NCI-H128 (cell line): ENCODE measurements at regions not wholly inside any gene's neighbourhood (a gene's known extent, or its start where the extent isn't known, plus 50 kb on each side); places are given as distances from the start of the nearest gene placed in this dataset.
"Not testable (repeated sequence)": the region's sequence is repeated elsewhere in the genome, so short reads cannot be mapped to it uniquely, and the experiment has no call there.

Experiments used
- DNase-seq: peaks from one replicate; lab custom pipeline; 2025; ENCODE audit not compliant: unreplicated experiment; lab: John Stamatoyannopoulos, UW

- no peak for DNase-seq
Measured at GRCh38 chr5:145027286-145027685, 807.9 kb downstream of the PRELID2 start.

- DNase-seq: no peak
Measured at GRCh38 chr5:145025775-145026174, 809.4 kb downstream of the PRELID2 start.

DNA sequence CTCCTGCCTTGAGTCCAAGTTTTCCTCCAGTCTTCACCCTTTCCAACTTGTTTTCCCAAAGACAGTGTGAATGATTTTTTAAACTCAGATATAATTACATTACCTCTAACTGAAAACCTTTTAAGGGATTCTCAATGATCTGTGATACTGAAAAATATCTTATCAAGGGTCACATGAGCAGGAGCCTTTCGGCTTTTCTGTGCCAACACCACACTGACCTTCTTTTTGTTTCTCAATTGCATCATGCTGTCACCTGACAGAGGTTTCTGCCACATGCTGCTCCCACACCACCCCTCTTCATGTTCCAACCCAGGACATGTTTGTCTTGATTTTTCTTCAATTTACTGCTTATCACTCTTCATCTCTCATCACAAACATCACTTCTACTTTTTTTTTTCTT is 820.0 kb downstream of the PRELID2 start:
- no peak for DNase-seq

DNA sequence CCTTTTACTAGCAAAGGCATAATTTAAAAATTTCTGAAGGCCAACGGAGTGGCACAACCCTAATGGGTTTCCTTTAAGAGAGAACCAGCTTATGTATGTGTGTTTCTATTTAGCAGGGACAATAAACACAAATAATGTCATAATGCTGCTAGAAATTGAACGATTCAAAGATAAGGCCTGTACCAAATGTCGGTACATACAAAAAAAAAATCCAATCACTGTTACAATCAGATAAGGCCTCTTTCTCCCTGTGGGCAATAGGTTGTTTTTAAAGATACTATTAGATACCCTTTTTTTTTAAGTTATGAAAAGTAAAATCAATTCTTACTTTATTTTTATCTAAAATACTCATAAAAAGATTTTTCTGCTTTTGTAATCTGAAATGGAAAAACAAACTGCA is 821.0 kb downstream of the PRELID2 start:
- no peak for DNase-seq

DNA sequence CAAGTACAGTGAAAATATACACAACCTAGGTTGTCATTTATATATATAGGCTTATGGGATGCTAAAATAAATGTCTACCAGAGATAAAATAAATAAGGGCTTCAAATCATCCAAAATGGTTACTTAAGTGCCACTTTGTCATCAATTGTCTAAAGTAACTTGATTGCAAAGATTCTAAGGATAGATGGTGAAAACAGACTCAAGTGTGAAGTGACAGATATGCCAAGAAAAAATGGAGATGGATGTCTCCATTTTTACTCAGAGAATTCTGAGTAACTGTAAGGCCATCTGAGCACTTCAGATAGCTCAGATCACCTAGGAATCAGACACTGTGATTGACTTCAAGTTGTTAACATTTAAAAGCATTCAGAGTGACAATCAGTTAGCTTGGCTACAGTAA is 824.3 kb downstream of the PRELID2 start:
- DNase-seq: no peak

DNA sequence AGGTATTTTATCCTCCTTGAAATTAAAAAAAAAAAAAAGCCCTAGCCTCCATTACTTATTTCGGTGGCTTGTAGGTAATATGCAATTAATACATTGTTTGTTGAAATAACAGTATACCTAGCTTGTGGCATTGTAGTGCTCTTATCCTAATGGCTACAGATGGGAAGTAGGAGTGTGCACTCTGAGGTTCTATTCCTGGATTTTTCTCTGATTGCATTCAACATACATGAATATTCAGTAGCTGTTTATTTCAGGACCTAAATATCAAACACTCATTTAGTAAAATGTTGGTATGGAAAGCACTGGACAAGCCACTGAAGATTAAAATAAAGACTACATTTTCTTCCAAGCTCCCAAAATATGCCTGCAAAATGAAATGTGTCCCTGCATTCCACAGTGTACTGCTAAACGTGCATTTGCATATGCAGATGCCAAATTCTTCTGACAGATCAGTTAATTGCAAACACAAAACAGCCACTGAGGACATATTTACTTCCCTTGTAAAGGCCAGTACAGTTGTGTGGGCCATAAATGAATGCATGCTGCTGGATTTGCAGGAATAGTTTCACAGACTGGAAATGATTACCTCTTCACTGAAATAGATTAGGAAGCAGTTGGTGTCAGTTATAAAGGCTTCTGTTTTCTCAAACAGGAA is 826.1 kb downstream of the PRELID2 start:
- no peak for DNase-seq

DNA sequence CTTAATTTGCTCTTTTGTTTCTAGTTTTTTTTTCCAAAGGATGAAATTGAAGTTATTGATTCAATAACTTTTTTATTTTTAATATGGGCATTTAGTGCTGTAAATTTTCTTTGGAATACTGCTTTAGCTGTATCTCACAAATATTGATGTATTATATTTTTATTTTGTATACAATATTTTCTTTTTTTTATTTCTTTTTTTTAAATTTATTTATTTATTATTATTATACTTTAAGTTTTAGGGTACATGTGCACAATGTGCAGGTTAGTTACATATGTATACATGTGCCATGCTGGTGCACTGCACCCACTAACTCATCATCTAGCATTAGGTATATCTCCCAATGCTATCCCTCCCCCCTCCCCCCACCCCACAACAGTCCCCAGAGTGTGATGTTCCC is 823.7 kb downstream of the KCTD16 start:
- DNase-seq: not testable (repeated sequence)

DNA sequence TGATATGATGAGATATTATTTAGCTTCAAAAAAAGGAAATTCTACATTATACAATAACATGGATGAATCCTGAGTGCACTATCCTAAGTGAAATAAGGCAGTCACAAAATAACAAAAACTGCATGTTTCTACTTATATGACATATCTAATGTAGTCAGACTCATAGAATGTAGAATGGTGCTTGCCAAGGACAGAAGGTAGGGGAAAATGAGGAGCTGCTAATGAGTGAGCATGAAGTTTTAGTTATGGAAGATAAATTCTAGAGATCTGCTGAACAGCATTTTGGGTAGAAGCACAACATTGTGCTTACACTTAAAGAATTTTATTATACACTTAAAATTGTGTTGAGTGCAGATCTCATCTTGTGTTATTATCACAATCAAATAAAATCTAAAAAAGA is 812.4 kb downstream of the KCTD16 start:
- DNase-seq: no peak

DNA sequence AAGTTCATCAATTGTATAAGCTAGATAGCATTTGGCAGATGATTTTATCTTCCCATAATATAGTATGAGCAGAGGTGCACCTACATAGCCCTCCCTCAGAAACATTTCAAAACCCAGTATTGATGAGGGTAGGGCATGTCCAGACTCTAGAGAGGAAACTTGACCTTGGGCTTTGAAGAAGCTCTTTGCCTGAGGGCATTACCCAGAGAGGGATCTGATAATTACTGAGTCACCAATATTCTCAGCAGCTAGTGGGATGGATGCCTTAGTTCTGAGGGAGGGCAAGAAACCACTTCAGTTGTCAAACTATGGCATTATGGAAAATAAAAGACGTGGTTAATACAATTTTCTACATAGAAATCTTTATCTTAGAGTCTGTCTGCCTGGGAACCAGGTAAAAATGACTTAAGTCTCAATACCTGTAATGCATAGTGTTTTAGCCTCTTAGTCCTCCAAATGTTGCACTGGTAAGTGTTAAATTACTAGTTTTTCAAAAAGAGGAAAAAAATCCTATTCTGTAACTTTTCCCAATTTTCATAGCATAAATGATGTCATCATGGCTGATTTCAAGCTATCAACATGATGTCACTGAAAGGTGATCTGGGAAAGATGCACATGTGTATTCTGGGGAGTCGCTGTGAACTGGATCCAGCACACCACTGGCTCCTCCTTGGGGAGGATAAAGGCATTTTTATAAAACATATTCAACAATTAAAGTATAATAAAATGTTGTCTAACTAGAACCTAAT is 809.0 kb downstream of the KCTD16 start:
- no peak for DNase-seq

GRCh38 chr5:144972317-144972716 is 801.6 kb downstream of the KCTD16 start:
- DNase-seq: no peak

GRCh38 chr5:144971108-144971850 is 800.6 kb downstream of the KCTD16 start:
- DNase-seq: no peak

- DNase-seq: no peak
Measured at GRCh38 chr5:144960296-144960695, 789.6 kb downstream of the KCTD16 start.

DNA sequence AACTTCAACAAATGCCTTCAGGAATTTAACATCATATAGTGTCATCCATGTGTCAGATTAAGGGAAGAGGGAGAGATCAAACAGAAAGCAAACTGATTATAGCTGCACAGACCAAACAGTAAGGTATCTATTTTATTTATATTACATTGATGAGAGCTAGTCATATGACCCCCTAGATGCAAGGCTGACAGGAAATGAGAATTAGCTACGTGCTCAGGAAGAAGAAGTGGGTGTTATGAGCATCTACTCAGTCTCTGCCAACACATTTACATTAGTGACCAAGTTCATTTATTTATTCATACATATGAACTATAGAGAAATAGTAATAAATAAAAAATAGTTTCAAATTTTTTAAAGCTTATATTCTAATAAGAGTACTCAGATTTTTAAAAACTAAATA is 787.3 kb downstream of the KCTD16 start:
- DNase-seq: no peak

- DNase-seq: no peak
Measured at GRCh38 chr5:144950996-144951395, 780.3 kb downstream of the KCTD16 start.

DNA sequence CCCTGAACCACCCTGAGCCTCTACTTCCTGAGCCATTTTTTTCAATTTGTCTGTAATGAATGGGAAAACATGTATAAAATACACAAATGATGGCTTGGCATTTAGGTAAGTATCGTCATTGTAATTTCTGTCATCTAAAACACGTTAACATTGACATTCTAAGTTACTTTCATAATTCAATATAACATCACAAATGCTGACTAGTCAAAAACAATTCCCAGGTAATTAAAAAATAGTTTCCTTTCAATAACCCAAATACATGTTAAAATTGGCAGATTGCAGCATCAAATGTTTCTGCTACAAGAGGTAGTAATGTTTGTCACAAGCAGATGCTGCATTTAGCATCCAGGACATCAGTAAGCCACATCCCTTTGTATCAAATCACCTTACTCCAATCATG is 776.4 kb downstream of the KCTD16 start:
- no peak for DNase-seq

GRCh38 chr5:144945503-144945902 is 774.8 kb downstream of the KCTD16 start:
- no peak for DNase-seq

- DNase-seq: no peak
Measured at GRCh38 chr5:144944936-144945335, 774.3 kb downstream of the KCTD16 start.

DNA sequence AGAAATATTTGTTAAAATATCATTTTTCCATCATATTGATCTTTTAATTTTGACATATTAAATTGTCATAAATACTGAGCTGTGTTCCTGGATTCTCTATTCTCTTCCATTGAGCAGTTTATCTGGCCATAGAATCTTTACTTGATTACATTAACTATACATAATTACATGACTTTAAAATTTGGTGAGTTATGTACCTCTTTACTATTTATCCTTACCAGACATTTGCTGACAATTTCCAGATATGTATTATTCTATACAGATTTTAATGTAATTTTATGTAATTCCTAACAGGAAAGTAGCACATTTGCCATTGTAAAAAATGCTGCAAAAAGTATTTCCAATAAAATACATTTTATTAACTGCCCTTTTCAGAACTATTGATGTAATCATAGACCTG is 770.3 kb downstream of the KCTD16 start:
- DNase-seq: no peak

GRCh38 chr5:144918371-144918770 is 747.7 kb downstream of the KCTD16 start:
- no peak for DNase-seq

GRCh38 chr5:144915452-144915851 is 744.8 kb downstream of the KCTD16 start:
- no peak for DNase-seq

- no peak for DNase-seq
Measured at GRCh38 chr5:144913661-144914060, 743.0 kb downstream of the KCTD16 start.

DNA sequence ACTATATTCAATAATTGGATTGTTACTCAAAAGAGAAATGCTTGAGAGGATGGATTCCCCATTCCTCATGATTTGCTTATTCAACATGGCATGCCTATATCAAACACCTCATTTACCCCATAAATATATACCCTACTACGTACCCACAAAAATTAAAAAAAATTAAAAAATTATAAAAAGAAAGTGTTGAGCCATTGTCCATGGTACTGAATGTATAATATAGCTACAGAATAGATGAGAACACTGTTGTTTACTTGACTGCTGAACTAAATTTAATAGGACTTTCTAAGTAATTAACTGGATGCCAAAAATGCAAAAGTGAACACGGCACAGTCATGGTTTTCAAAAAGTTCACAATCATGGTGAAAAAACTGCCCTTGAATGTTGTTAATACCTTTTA is 725.8 kb downstream of the KCTD16 start:
- DNase-seq: no peak
